BJ (cell line): ENCODE measurements at regions not wholly inside any gene's neighbourhood (a gene's known extent, or its start where the extent isn't known, plus 50 kb on each side); places are given as distances from the start of the nearest gene placed in this dataset.
A peak's percentile ranks its signal among the peaks of the same experiment; 100 is the strongest.

Source experiments
- CTCF ChIA-PET: fragments of 350-600 bp; formaldehyde crosslinking; extraction: SDS; loops from one replicate; lab custom pipeline; 2021; ENCODE audit warnings: antibody characterized with exemption, inconsistent platforms; lab: Yijun Ruan, JAX
- POLR2A ChIA-PET: fragments of 300-600 bp; sonication (Branson Sonifier 250); formaldehyde crosslinking; extraction: SDS; loops from one replicate; lab custom pipeline; 2021; ENCODE audit warnings: antibody characterized with exemption; lab: Charles Lee
- DNase-seq: peaks from one replicate; pipeline ENCODE4 v3.0.0-alpha.2; 2011; ENCODE audit warnings: low read depth
- H3K27me3 ChIP-seq: 2 replicates; pipeline ENCODE4 v1.6.0; 2011; ENCODE audit warnings: low read length; ENCODE audit not compliant: control insufficient read depth, insufficient read depth
- H3K36me3 ChIP-seq: 2 replicates; pipeline ENCODE4 v1.5.1; 2011; ENCODE audit warnings: low read length; ENCODE audit not compliant: control insufficient read depth, insufficient read depth
- H3K4me3 ChIP-seq: 2 replicates; pipeline ENCODE4 v1.5.1; 2011; ENCODE audit warnings: low read depth, mild to moderate bottlenecking, control low read depth, low read length
- TF ChIP-seq, protein P1 (sequence below): IDR thresholded peaks from 2 replicates; pipeline ENCODE4 v1.5.1; 2011; ENCODE audit warnings: low read depth, mild to moderate bottlenecking, control low read depth, inconsistent platforms, low read length, moderate library complexity; ENCODE audit not compliant: insufficient read depth

- no peaks in the 10 kb centered on the region for H3K27me3 ChIP-seq
- CTCF ChIA-PET, result interaction anchor here (0.9 kb wide), 1 partner anchor 308 kb away, joined by 3 read pairs; no protein-coding TSS in a partner anchor
- H3K36me3 ChIP-seq, result no peaks in the 10 kb centered on the region
- POLR2A ChIA-PET, result no interaction called here
- H3K4me3 ChIP-seq, result no peak overlapping the region
- TF ChIP-seq, protein P1, sequence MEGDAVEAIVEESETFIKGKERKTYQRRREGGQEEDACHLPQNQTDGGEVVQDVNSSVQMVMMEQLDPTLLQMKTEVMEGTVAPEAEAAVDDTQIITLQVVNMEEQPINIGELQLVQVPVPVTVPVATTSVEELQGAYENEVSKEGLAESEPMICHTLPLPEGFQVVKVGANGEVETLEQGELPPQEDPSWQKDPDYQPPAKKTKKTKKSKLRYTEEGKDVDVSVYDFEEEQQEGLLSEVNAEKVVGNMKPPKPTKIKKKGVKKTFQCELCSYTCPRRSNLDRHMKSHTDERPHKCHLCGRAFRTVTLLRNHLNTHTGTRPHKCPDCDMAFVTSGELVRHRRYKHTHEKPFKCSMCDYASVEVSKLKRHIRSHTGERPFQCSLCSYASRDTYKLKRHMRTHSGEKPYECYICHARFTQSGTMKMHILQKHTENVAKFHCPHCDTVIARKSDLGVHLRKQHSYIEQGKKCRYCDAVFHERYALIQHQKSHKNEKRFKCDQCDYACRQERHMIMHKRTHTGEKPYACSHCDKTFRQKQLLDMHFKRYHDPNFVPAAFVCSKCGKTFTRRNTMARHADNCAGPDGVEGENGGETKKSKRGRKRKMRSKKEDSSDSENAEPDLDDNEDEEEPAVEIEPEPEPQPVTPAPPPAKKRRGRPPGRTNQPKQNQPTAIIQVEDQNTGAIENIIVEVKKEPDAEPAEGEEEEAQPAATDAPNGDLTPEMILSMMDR, result no peak
- DNase-seq, result no peak
Measured at GRCh38 chr20:43846516-43846905, 68.1 kb upstream of the TOX2 start.

DNA sequence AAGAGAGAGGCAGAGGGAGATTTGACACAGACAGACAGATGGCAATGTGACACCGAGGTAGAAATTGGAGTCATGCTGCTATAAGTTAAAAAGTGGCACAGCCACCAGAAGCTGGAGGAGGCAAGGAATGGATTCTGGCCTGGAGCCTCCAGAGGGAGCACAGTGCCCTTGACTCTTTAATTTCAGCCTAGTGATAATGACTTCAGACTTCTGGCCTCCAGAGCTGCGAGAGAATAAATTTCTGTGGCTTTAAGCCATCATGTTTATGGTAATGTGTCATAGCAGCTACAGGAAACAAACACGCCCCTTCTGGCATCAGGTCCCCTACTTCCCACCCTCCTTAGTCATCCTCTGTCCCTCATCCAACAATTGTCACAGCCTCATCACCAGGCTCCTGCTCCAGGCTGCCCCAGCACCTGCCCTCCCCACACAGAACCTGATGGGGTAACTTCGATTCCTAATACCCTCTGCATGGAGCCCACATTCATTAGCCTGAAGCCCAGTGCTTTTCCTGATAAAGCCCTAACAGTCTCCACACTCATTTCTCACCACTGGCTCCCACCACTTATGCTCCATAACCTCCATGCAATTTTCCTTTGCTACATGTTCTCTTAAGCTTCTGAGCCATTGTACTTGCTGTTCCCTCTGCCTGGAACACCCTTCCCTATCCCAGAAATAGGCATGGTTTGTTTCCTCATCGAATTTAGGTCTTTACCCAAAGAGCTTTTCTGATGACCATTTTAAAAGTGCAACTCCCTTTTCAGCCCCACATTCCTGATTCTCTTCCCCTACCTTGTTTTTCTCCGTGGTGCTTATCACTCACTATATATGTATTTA lies 69.7 kb upstream of the TOX2 start:
- TF ChIP-seq, protein P1, result peak; percentile 25; the same call in 1 of the 2 replicates
- no peaks in the 10 kb centered on the region for H3K36me3 ChIP-seq
- peak; percentile 57 for DNase-seq
- H3K27me3 ChIP-seq, result no peaks in the 10 kb centered on the region
- no peak overlapping the region for H3K4me3 ChIP-seq
- POLR2A ChIA-PET, result no interaction called here
- CTCF ChIA-PET, result interaction anchor here (0.9 to 1.9 kb wide), 6 partner anchors 8 to 232 kb away, joined by 3 to 6 read pairs (median 4); no protein-coding TSS in a partner anchor

- Histone ChIP-seq H3K36me3 (no peaks in the 10 kb centered on the region), H3K27me3 (no peaks in the 10 kb centered on the region), H3K4me3 (no peak overlapping the region)
- ChIA-PET POLR2A (no interaction called here), CTCF (interaction anchor here (0.9 to 1.9 kb wide), 5 partner anchors 9 to 233 kb away, joined by 3 to 6 read pairs (median 4); no protein-coding TSS in a partner anchor)
- DNase-seq, result no peak
- TF ChIP-seq, protein P1, result no peak
Measured at GRCh38 chr20:43843965-43844660, 70.5 kb upstream of the TOX2 start.

- H3K36me3 ChIP-seq, result no peaks in the 10 kb centered on the region
- TF ChIP-seq, protein P1, result no peak
- H3K4me3 ChIP-seq, result no peak overlapping the region
- H3K27me3 ChIP-seq, result no peaks in the 10 kb centered on the region
- peak; percentile 44 for DNase-seq
- ChIA-PET CTCF (interaction anchor here (0.6 to 2.0 kb wide), 5 partner anchors 9 to 256 kb away, joined by 3 to 6 read pairs (median 3); no protein-coding TSS in a partner anchor), POLR2A (no interaction called here)
Measured at GRCh38 chr20:43843096-43843964, 71.3 kb upstream of the TOX2 start.
